GM12891 (cell line): ENCODE measurements at regions not wholly inside any gene's neighbourhood (a gene's known extent, or its start where the extent isn't known, plus 50 kb on each side); places are given as distances from the start of the nearest gene placed in this dataset.

Experiments used
- DNase-seq: peaks from one replicate; pipeline ENCODE4 v3.0.0; 2011; ENCODE audit warnings: low spot score; ENCODE audit not compliant: insufficient read length
- FAIRE-seq: peaks from 2 replicates; lab custom pipeline; 2011; peaks lifted over from hg19 to GRCh38; lab: Jason Lieb, UNC
- PAX5 ChIP-seq: IDR thresholded peaks from 2 replicates; pipeline ENCODE4 v1.6.1; 2011; ENCODE audit warnings: low read length, moderate library complexity, mild to moderate bottlenecking; ENCODE audit not compliant: insufficient read depth, severe bottlenecking
- POLR2A ChIP-seq: IDR thresholded peaks from 2 replicates; pipeline ENCODE4 v1.6.1; 2011; ENCODE audit warnings: low read depth, low read length, control low read depth
- POLR2AphosphoS5 ChIP-seq: IDR thresholded peaks from 2 replicates; pipeline ENCODE4 v1.6.1; 2011; ENCODE audit warnings: low read depth, low read length, control low read depth
- POU2F2 ChIP-seq: IDR thresholded peaks from 2 replicates; pipeline ENCODE4 v1.6.1; 2011; ENCODE audit warnings: low read depth, mild to moderate bottlenecking, control low read depth, low read length, moderate library complexity
- SPI1 ChIP-seq: IDR thresholded peaks from 2 replicates; pipeline ENCODE4 v1.6.1; 2011; ENCODE audit warnings: low read depth, low read length, control low read depth
- TAF1 ChIP-seq: IDR thresholded peaks from 2 replicates; pipeline ENCODE4 v1.6.1; 2011; ENCODE audit warnings: low read depth, low read length, control low read depth

DNA sequence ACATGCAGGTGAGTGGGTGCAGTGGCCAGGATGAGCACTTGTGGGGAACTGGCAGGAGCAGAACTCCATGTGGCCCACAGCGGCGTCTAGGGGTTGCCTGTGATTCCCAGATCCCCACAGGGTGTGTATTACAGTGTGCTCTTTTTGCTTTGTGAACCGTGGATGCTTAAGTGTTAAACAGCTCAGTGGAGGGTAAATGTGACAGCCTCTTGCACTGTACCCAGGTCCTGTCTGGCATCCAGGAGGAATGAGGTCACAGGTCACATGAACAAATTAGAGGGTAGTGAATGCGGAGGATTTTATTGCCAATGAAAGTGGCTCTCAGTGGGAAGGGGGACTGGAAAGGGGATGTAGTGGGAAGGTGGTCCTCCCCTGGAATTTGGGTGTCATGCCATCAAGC is 447.8 kb downstream of the SPRY1 start:
- TF ChIP-seq SPI1 (no peak), PAX5 (no peak), POLR2A (no peak), TAF1 (no peak), POU2F2 (no peak), POLR2AphosphoS5 (no peak)
- DNase-seq: no peak
- no peak for FAIRE-seq

- TF ChIP-seq SPI1: no peak
- no peak for TF ChIP-seq TAF1
- TF ChIP-seq POLR2AphosphoS5: no peak
- TF ChIP-seq POU2F2: no peak
- no peak for TF ChIP-seq PAX5
- no peak for TF ChIP-seq POLR2A
- FAIRE-seq (no peak), DNase-seq (no peak)
Measured at GRCh38 chr4:123846092-123846491, 449.5 kb downstream of the SPRY1 start.

GRCh38 chr4:123846561-123846960 is 450.0 kb downstream of the SPRY1 start:
- DNase-seq: no peak
- FAIRE-seq: no peak
- no peak for TF ChIP-seq SPI1
- no peak for TF ChIP-seq POU2F2
- no peak for TF ChIP-seq POLR2AphosphoS5
- no peak for TF ChIP-seq TAF1
- no peak for TF ChIP-seq POLR2A
- TF ChIP-seq PAX5: no peak

DNA sequence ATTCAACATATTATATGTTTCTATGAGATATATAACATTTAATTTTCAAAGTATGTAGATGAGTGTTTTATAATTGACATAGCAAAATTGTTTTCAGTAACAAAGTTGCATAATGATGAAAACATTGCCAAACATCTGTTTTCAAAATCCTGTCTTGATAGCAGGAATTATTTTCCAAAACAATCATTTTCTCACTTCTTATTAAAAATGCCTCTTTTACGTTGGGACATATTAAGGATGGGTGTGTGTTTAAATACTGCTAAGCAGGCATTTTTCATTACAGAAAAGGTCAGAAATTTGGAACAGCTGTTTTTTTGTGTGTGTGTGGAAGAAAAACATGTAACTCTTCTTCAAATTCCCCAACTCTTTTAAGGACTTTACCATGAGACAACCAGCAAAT is 452.0 kb downstream of the SPRY1 start:
- DNase-seq (no peak), FAIRE-seq (no peak)
- TF ChIP-seq TAF1: no peak
- no peak for TF ChIP-seq POLR2A

- no peak for FAIRE-seq
Measured at GRCh38 chr4:123849495-123849894, 452.9 kb downstream of the SPRY1 start.

DNA sequence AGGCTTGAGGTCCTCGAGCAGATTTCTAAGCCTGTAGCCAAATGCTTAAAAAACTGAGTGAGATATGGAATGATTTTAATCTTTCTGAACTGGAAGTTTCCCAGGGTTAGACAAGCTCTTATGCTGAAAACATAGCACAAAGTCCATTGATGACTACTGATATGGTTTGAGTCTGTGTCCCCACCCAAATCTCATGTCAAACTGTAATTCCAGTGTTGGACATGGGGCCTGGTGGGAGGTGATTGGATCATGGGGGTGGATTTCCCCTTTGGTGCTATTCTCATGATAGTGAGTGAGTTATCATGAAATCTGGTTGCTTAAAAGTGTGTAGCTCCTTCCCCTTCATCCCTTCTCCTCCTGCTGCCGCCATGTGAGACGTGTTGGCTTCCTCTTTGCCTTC is 454.9 kb downstream of the SPRY1 start:
- DNase-seq: no peak
- no peak for FAIRE-seq
- TF ChIP-seq POU2F2 (no peak), POLR2A (no peak), SPI1 (no peak), TAF1 (no peak)

More at GRCh38 chr4:123849495-123849894, 452.9 kb downstream of the SPRY1 start:
- TF ChIP-seq PAX5 (no peak), POLR2AphosphoS5 (no peak), TAF1 (no peak), POU2F2 (no peak), POLR2A (no peak), SPI1 (no peak)
- DNase-seq: no peak

- FAIRE-seq (no peak), DNase-seq (no peak)
- TF ChIP-seq TAF1 (no peak), POLR2A (no peak), POU2F2 (no peak), SPI1 (no peak), PAX5 (no peak), POLR2AphosphoS5 (no peak)
Measured at GRCh38 chr4:123853651-123854050, 457.1 kb downstream of the SPRY1 start.

DNA sequence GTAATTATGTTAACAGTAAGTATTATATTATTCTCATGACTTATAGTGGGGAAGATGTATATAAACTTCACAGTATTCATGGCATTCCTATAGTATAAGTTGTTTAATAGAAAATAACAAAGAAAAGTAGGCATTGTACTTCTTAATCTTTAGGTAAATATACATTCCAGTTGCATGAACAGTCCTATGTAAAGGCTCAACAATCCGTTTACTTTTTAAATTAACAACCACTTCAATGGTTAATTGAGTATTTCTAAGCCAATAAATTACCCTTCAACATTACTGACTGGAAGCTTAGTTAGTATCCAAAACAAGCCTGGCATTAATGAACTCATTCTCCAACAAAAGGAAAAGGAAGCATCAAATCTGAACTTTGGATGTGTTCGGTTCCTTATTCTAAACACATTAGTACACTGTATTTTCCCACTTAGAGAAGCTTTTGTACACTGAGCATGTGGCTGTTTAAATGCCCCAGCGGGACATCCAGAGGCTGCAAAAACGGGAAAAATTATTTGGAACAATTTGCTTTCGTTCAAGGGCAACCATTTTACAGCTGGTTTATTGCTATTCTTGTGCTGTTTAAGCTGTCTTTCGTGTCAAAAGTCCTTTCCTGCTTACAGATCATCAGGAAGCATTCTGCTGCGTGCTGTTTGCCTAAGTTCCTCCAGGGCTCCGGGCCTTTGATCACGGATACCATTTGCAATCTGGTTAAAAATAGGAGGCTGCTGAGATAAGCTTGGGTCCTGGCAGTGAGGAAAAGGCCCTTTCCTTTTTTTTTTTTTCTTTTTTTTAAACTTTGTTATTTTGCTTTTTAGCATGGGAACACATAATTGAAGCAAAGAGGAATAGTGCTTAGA is 460.3 kb downstream of the SPRY1 start:
- DNase-seq (no peak), FAIRE-seq (no peak)
- no peak for TF ChIP-seq POLR2A
- TF ChIP-seq SPI1: no peak
- no peak for TF ChIP-seq POU2F2
- no peak for TF ChIP-seq TAF1
- TF ChIP-seq PAX5: no peak
- TF ChIP-seq POLR2AphosphoS5: no peak

GRCh38 chr4:123858465-123858864 is 461.9 kb downstream of the SPRY1 start:
- no peak for FAIRE-seq

GRCh38 chr4:123862812-123863211 is 466.2 kb downstream of the SPRY1 start:
- FAIRE-seq (no peak), DNase-seq (no peak)
- TF ChIP-seq TAF1 (no peak), POU2F2 (no peak), POLR2A (no peak), POLR2AphosphoS5 (no peak), PAX5 (no peak), SPI1 (no peak)

More at GRCh38 chr4:123858465-123858864, 461.9 kb downstream of the SPRY1 start:
- TF ChIP-seq SPI1 (no peak), POLR2AphosphoS5 (no peak), POLR2A (no peak), POU2F2 (no peak), TAF1 (no peak), PAX5 (no peak)
- DNase-seq: no peak
